ENCODE measurements at regions not wholly inside any gene's neighbourhood (a gene's known extent, or its start where the extent isn't known, plus 50 kb on each side); places are given as distances from the start of the nearest gene placed in this dataset.
A peak's percentile ranks its signal among the peaks of the same experiment; 100 is the strongest.

- no peaks in the 10 kb centered on the region for H3K36me3 ChIP-seq (replicated peaks in 1 of 2)
- WGBS, 4 donors = 41 to 49% (median 44%) methylated on average over 4 of the region's 4 CpGs
- H3K9me3 ChIP-seq (replicated peaks in 1 of 3) = no peaks in the 10 kb centered on the region
- no peaks in the 10 kb centered on the region for H3K27me3 ChIP-seq
- no peak overlapping the region for H3K27ac ChIP-seq
- no peaks in the 10 kb centered on the region for H3K4me1 ChIP-seq (replicated peaks in 1 of 2)
- intact Hi-C loops (cut with DNase I) = loop anchor here in 1 of 2 donors (5.0 kb wide), 1 partner anchor 526 kb away; no protein-coding TSS in a partner anchor
- TF ChIP-seq POLR2A (IDR thresholded peaks at IDR 0.05) = no peak
- TF ChIP-seq, protein P1, sequence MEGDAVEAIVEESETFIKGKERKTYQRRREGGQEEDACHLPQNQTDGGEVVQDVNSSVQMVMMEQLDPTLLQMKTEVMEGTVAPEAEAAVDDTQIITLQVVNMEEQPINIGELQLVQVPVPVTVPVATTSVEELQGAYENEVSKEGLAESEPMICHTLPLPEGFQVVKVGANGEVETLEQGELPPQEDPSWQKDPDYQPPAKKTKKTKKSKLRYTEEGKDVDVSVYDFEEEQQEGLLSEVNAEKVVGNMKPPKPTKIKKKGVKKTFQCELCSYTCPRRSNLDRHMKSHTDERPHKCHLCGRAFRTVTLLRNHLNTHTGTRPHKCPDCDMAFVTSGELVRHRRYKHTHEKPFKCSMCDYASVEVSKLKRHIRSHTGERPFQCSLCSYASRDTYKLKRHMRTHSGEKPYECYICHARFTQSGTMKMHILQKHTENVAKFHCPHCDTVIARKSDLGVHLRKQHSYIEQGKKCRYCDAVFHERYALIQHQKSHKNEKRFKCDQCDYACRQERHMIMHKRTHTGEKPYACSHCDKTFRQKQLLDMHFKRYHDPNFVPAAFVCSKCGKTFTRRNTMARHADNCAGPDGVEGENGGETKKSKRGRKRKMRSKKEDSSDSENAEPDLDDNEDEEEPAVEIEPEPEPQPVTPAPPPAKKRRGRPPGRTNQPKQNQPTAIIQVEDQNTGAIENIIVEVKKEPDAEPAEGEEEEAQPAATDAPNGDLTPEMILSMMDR (IDR thresholded peaks at IDR 0.05) = peak; percentile 51 to 76 (median 70)
- DNase-seq = peak; percentile 15 to 59 (median 28)
- no peak overlapping the region for H3K4me3 ChIP-seq
Measured at GRCh38 chr2:18378020-18378653, 182.3 kb downstream of the RDH14 start.

DNA sequence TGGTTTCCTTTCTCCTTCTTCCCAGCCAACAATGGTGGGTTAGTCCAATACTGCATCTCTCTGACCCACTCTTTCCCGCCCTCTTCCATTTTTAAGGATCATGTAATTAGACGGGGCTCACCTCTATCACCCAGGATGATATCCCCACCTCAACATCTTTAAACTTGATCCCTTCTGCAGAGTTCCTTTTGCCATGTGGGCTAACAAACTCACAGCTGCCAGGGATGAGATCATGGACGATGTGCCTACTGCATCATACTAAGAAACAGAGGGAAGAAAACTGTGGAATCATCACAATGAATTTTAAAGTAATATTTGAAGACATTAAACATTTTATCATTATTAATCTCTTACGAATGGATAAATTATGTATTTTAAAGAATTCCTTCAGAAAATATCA is 183.5 kb downstream of the RDH14 start:
- TF ChIP-seq, protein P1 (IDR thresholded peaks at IDR 0.05) = no peak
- TF ChIP-seq POLR2A (IDR thresholded peaks at IDR 0.05) = no peak
- Histone ChIP-seq H3K4me1 (replicated peaks in 1 of 2) (no peaks in the 10 kb centered on the region), H3K27ac (no peak overlapping the region), H3K27me3 (no peaks in the 10 kb centered on the region), H3K4me3 (no peak overlapping the region), H3K36me3 (replicated peaks in 1 of 2) (no peaks in the 10 kb centered on the region), H3K9me3 (replicated peaks in 1 of 3) (no peaks in the 10 kb centered on the region)
- intact Hi-C loops (cut with DNase I) = loop anchor here (2.0 to 5.0 kb wide), 2 partner anchors 524 to 525 kb away; no protein-coding TSS in a partner anchor
- 77 to 91% (median 87%) methylated on average over 4 of the region's 4 CpGs for WGBS, 4 donors
- DNase-seq = no peak

DNA sequence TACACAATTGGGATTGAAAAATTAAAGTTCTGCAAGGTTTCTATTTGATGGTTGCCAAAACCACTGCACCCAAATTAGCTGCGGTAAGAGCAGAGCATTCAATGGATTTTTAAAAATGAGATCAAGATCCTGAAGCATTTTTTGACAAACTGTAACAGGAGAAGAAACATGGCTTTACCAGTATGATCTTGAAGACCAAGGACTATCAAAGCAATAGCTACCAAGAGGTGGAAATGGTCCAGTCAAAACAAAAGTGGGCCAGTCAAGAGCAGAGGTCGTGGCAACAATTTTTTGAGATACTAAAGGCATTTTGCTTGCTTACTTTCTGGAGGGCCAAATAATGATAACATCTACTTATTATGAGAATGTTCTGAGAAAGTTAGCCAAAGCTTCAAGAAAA is 186.8 kb downstream of the RDH14 start:
- no peak overlapping the region for H3K4me3 ChIP-seq
- no peak for DNase-seq
- no peaks in the 10 kb centered on the region for H3K4me1 ChIP-seq (replicated peaks in 1 of 2)
- intact Hi-C loops (cut with DNase I) = no loop called here
- 62 to 82% (median 79%) methylated on average over 2 of the region's 2 CpGs for WGBS, 4 donors
- H3K9me3 ChIP-seq (replicated peaks in 1 of 3) = no peaks in the 10 kb centered on the region
- no peak for TF ChIP-seq POLR2A (IDR thresholded peaks at IDR 0.05)
- TF ChIP-seq, protein P1 (IDR thresholded peaks at IDR 0.05) = no peak
- H3K27ac ChIP-seq = no peak overlapping the region
- H3K27me3 ChIP-seq = no peaks in the 10 kb centered on the region
- H3K36me3 ChIP-seq (replicated peaks in 1 of 2) = no peaks in the 10 kb centered on the region

GRCh38 chr2:18373081-18373480 is 187.4 kb downstream of the RDH14 start:
- Histone ChIP-seq H3K36me3 (replicated peaks in 1 of 2) (no peaks in the 10 kb centered on the region), H3K4me1 (replicated peaks in 1 of 2) (no peaks in the 10 kb centered on the region), H3K9me3 (replicated peaks in 1 of 3) (no peaks in the 10 kb centered on the region), H3K4me3 (no peak overlapping the region), H3K27me3 (no peaks in the 10 kb centered on the region), H3K27ac (no peak overlapping the region)
- no peak for DNase-seq
- intact Hi-C loops (cut with DNase I) = no loop called here
- WGBS, 4 donors = 80 to 94% (median 81%) methylated on average over 1 of the region's 1 CpG
- no peak for TF ChIP-seq POLR2A (IDR thresholded peaks at IDR 0.05)
- TF ChIP-seq, protein P1 (IDR thresholded peaks at IDR 0.05) = no peak
